Astrocyte of the cerebellum (primary cell): ENCODE measurements at regions not wholly inside any gene's neighbourhood (a gene's known extent, or its start where the extent isn't known, plus 50 kb on each side); places are given as distances from the start of the nearest gene placed in this dataset.

Experiments used
- DNase-seq: peaks from one replicate; pipeline ENCODE4 v3.0.0-alpha.2; 2011; ENCODE audit warnings: low read depth
- H3K4me3 ChIP-seq: 2 replicates; pipeline ENCODE4 v1.5.1; 2011; ENCODE audit warnings: mild to moderate bottlenecking, low read depth, low read length, moderate library complexity
- CTCF ChIP-seq: IDR thresholded peaks from 2 replicates; pipeline ENCODE4 v1.5.1; 2012; ENCODE audit warnings: low read length, low read depth, moderate library complexity, mild to moderate bottlenecking; ENCODE audit errors: missing control alignments
- in situ Hi-C: cut with HindIII; loops from 2 replicates; pipeline ENCODE4 v1.10.0; 2017; ENCODE audit warnings: low sequenced_read_pairs

GRCh38 chr5:6059137-6059800, 319.1 kb downstream of the MED10 start:
- H3K4me3 ChIP-seq = no peak overlapping the region
- in situ Hi-C loops = no loop called here
- TF ChIP-seq CTCF = no peak
- no peak for DNase-seq

- in situ Hi-C loops = no loop called here
- no peak overlapping the region for H3K4me3 ChIP-seq
- DNase-seq = no peak
- TF ChIP-seq CTCF = no peak
These were observed 320.2 kb downstream of the MED10 start for GRCh38 chr5:6058055-6058715.

GRCh38 chr5:6056280-6056679, 322.1 kb downstream of the MED10 start:
- in situ Hi-C loops = no loop called here
- no peak for TF ChIP-seq CTCF
- H3K4me3 ChIP-seq = no peak overlapping the region
- no peak for DNase-seq

GRCh38 chr5:6049662-6050061, 328.7 kb downstream of the MED10 start:
- TF ChIP-seq CTCF = no peak
- no peak for DNase-seq
- in situ Hi-C loops = no loop called here
- H3K4me3 ChIP-seq = no peak overlapping the region

- no peak overlapping the region for H3K4me3 ChIP-seq
- no peak for DNase-seq
- in situ Hi-C loops = no loop called here
- TF ChIP-seq CTCF = no peak
These were observed 329.6 kb downstream of the MED10 start for GRCh38 chr5:6048746-6049145.

GRCh38 chr5:6046296-6046967, 331.9 kb downstream of the MED10 start:
- no peak for DNase-seq
- TF ChIP-seq CTCF = no peak
- in situ Hi-C loops = no loop called here
- no peak overlapping the region for H3K4me3 ChIP-seq
